Pancreas (tissue), 10 donors: ENCODE measurements at regions not wholly inside any gene's neighbourhood (a gene's known extent, or its start where the extent isn't known, plus 50 kb on each side); places are given as distances from the start of the nearest gene placed in this dataset.
"Not testable (repeated sequence)": the region's sequence is repeated elsewhere in the genome, so short reads cannot be mapped to it uniquely, and the experiment has no call there.

Source experiments
- ATAC-seq, 4 donors: fragments of 200-7000 bp; cut with Tn5 transposase; one replicate each; pipeline versions ENCODE4 v1.8.0 to v1.9.1; 2020; ENCODE audit warnings: mild to moderate bottlenecking in 4 of 4, moderate library complexity in 4 of 4
- DNase-seq, 6 donors: peaks; one replicate each; pipeline ENCODE4 v3.0.0-alpha.2; 2020
- FAIRE-seq: peaks from 2 replicates; lab custom pipeline; 2012; peaks lifted over from hg19 to GRCh38; lab: Jason Lieb, UNC
- H3K27ac ChIP-seq, 4 donors: fragments of 200-600 bp; sonication (generic); 1 replicate in 3 of 4; 2 replicates in 1 of 4; pipeline versions ENCODE4 v1.5.0 to v1.8.0; 2020
- H3K27me3 ChIP-seq, 4 donors: fragments of 200-600 bp; one replicate each; pipeline ENCODE4 v1.8.0; 2021
- H3K36me3 ChIP-seq, 3 donors: fragments of 200-600 bp; sonication (generic) in 1 of 3; one replicate each; pipeline versions ENCODE4 v1.5.0 to v1.8.0; 2020 to 2021
- H3K4me1 ChIP-seq, 3 donors: fragments of 200-600 bp; one replicate each; pipeline ENCODE4 v1.8.0; 2021
- H3K4me3 ChIP-seq, 4 donors: fragments of 200-600 bp; sonication (generic) in 2 of 4; one replicate each; pipeline versions ENCODE4 v1.5.0 to v1.8.0; 2020 to 2021
- H3K9me3 ChIP-seq, 4 donors: fragments of 200-600 bp; one replicate each; pipeline ENCODE4 v1.8.0; 2021
- WGBS, 2 donors: extraction: QIAGEN DNeasy Blood & Tissue Kit; methylation state at CpG; one replicate each; pipeline ENCODE4 v1.1.7; 2013; 5-methylcytosine and 5-hydroxymethylcytosine counted together
- intact Hi-C, 3 donors: fragments of 100-400 bp; cut with DNase I; formaldehyde crosslinking; loops; one replicate each; pipeline versions ENCODE4 v1.11.1 to v1.14.2; 2022
- TF ChIP-seq, protein P1 (sequence below), 4 donors: fragments of 200-600 bp; sonication (generic) in 3 of 4; IDR thresholded peaks; one replicate each; pipeline versions ENCODE4 v1.5.0 to v1.8.0; 2021; ENCODE audit warnings: antibody characterized with exemption in 4 of 4
- donor health status: healthy with polysubstance abuse.
- donor health status: DM: no; HTN: no; CAD: no; lungs with moderate emphysema.
- donor health status: DM: no; HTN: no; CAD: no.
- donor health status: control.
- donor health status: control.
- donor health status: Bipolar disorder and iron deficiency.
- donor health status: DM: yes; HTN: yes; CAD: no.
- donor health status: DM: no; HTN: no; CAD: no.
- donor health status: DM: no; HTN: no; CAD: no.
- donor health status: DM: yes; HTN: yes; CAD: no.

DNA sequence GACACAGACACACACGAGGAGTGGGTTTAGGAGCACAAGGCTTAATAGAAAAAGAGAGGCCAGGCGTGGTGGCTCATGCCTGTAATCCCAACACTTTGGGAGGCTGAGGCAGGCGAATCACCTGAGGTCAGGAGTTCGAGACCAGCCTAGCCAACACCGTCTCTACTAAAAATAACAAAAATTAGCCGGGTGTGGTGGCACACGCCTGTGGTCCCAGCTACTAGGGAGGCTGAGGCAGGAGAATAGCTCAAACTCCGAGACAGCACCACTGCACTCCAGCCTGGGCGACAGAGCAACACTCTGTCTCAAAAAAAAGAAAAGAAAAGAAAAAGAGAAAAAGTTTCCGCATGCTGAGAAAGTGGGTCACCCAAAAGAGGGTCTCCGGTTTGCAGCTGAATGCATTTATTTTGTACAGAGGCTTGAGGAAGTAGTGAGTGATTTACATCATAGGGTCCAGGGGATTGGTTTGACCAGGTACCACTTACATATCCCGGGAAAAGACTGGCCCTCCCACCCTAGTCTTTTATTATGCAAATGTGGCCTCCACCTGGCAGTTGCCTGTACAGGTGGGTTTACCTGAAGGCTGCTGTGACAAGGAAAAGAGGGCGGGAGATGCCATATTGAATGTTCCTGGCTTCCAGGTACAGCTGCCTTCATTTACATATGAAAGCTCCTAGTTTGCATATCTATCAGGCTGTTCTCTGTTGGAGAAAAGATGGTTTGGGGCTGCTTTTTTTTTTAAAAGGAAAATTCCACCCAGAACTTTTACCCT is 366.2 kb upstream of the GRAMD2B start:
- TF ChIP-seq, protein P1, sequence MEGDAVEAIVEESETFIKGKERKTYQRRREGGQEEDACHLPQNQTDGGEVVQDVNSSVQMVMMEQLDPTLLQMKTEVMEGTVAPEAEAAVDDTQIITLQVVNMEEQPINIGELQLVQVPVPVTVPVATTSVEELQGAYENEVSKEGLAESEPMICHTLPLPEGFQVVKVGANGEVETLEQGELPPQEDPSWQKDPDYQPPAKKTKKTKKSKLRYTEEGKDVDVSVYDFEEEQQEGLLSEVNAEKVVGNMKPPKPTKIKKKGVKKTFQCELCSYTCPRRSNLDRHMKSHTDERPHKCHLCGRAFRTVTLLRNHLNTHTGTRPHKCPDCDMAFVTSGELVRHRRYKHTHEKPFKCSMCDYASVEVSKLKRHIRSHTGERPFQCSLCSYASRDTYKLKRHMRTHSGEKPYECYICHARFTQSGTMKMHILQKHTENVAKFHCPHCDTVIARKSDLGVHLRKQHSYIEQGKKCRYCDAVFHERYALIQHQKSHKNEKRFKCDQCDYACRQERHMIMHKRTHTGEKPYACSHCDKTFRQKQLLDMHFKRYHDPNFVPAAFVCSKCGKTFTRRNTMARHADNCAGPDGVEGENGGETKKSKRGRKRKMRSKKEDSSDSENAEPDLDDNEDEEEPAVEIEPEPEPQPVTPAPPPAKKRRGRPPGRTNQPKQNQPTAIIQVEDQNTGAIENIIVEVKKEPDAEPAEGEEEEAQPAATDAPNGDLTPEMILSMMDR (IDR thresholded peaks at IDR 0.05) = no peak
- no peak for FAIRE-seq
- H3K27ac ChIP-seq = no peak overlapping the region
- no peaks in the 10 kb centered on the region for H3K27me3 ChIP-seq
- intact Hi-C loops = no loop called here
- 74 to 80% methylated on average over 13 of the region's 13 CpGs for WGBS, 2 donors
- H3K4me1 ChIP-seq = peaks cover 0 to 4% (median 0%) of the 10 kb centered on the region in 3 donors
- DNase-seq = no peak
- H3K4me3 ChIP-seq = no peak overlapping the region
- ATAC-seq = no peak
- H3K36me3 ChIP-seq = no peaks in the 10 kb centered on the region
- no peaks in the 10 kb centered on the region for H3K9me3 ChIP-seq

DNA sequence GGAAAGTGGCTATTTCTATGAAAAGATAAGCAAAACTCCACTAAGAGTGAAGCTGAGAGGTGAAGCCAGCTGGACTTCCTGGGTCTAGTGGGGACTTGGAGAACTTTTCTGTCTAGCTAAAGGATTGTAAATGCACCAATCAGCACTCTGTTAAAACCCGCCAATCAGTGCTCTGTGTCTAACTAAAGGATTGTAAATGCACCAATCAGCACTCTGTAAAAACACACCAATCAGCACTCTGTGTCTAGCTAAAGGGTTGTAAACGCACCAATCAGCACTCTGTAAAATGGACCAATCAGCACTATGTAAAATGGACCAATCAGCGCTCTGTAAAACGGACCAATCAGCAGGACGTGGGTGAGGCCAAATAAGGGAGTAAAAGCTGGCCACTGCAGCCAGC is 364.8 kb upstream of the GRAMD2B start:
- H3K36me3 ChIP-seq, H3K4me1 ChIP-seq, H3K4me3 ChIP-seq, DNase-seq, H3K27ac ChIP-seq, H3K27me3 ChIP-seq, H3K9me3 ChIP-seq, FAIRE-seq, intact Hi-C loops, ATAC-seq: not testable (repeated sequence)
- 79 to 91% methylated on average over 5 of the region's 5 CpGs for WGBS, 2 donors

DNA sequence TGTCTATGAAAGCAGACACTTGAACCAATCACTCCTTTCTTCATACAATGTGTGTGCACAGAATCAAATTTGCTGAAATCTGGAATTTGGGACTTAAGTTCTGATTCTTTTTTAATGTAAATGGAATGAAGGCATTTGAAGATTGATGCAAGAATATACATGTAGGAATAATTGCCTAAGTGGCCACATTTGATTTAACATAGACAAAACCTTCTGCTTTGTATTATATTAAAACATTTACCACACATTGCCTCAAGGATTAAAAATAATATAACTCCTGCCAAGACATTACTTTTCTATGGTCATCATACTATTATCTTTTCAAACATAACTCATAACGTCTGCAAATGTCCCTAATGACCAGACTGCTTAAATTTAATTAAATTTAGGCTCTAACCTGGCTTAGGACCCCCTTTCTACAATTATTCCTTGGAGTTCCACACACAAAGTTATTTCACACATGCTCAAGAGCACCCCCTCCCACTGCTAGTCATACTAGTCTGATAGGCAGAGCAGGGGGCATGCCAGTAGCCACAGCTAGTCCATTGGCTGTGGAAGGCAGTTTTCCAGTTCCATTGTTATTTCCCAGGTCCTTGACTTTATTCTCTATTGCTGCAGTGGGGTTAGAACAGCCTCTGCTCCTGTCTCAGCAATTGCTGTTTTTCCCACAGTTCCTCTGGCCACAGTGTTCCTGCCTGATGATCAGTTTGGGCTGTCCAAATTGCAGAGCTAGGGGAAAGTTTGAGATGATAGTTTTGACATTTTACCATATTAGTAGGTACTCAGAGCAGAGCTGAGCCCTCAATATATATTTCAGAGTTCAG is 360.6 kb upstream of the GRAMD2B start:
- H3K36me3 ChIP-seq = no peaks in the 10 kb centered on the region
- no peak for ATAC-seq
- intact Hi-C loops = no loop called here
- no peaks in the 10 kb centered on the region for H3K27me3 ChIP-seq
- no peaks in the 10 kb centered on the region for H3K4me1 ChIP-seq
- TF ChIP-seq, protein P1 (IDR thresholded peaks at IDR 0.05) = no peak
- no peak for FAIRE-seq
- H3K27ac ChIP-seq = no peak overlapping the region
- whole genome bisulfite sequencing, 2 donors = 0 to 40% methylated on average over 1 of the region's 1 CpG
- DNase-seq = no peak
- H3K4me3 ChIP-seq = no peak overlapping the region
- no peaks in the 10 kb centered on the region for H3K9me3 ChIP-seq

DNA sequence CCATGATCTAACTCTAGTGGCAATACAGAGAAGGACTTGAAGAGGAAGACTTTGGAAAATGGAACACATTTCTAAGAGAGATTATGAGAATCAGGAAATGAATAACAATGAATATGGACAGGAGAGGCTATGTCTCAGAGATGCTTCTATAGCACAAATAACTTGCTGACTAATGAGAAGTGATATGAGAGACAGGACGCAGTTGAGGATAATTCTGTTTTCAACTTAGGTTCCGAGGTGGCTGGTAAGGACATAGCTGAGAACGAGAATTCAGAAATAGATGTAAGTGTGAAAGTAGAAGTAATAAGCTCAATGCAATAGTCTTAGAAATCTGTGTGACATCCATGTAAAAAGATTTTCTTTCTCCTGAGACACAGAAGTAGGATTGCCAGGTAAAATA is 358.1 kb upstream of the GRAMD2B start:
- Histone ChIP-seq H3K27ac (no peak overlapping the region), H3K4me3 (no peak overlapping the region), H3K36me3 (no peaks in the 10 kb centered on the region), H3K4me1 (no peaks in the 10 kb centered on the region), H3K9me3 (no peaks in the 10 kb centered on the region), H3K27me3 (no peaks in the 10 kb centered on the region)
- no peak for DNase-seq
- no peak for FAIRE-seq
- TF ChIP-seq, protein P1 (IDR thresholded peaks at IDR 0.05) = no peak
- no peak for ATAC-seq
- whole genome bisulfite sequencing, 2 donors = 79 to 84% methylated on average over 3 of the region's 3 CpGs
- intact Hi-C loops = no loop called here

DNA sequence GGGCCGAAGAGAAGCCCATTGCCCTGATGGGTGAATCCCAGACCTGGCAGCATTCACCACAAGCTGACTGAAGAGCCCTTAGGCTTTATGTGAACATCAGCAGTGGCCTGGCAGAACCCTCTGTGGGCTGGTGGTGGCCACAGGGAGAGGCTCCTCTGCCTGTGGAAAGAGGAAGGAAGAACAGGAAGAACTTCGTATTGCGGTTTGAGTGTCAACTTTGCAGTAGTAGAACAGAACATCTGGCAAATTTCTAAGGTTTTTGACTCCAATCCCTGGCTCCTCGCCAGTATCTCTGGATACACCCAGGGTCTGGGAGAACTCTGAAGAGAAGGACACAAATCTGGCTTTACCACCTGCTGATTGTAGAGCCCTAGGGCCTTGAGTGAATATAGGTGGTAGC is 356.4 kb upstream of the GRAMD2B start:
- TF ChIP-seq, protein P1 (IDR thresholded peaks at IDR 0.05) = no peak
- no peaks in the 10 kb centered on the region for H3K9me3 ChIP-seq
- no peak for FAIRE-seq
- ATAC-seq = no peak
- 77 to 82% methylated on average over 4 of the region's 4 CpGs for WGBS, 2 donors
- H3K27ac ChIP-seq = no peak overlapping the region
- no peaks in the 10 kb centered on the region for H3K4me1 ChIP-seq
- H3K27me3 ChIP-seq = no peaks in the 10 kb centered on the region
- intact Hi-C loops = no loop called here
- H3K4me3 ChIP-seq = no peak overlapping the region
- DNase-seq = no peak
- H3K36me3 ChIP-seq = no peaks in the 10 kb centered on the region
